ENCODE measurements at regions not wholly inside any gene's neighbourhood (a gene's known extent, or its start where the extent isn't known, plus 50 kb on each side); places are given as distances from the start of the nearest gene placed in this dataset.

DNA sequence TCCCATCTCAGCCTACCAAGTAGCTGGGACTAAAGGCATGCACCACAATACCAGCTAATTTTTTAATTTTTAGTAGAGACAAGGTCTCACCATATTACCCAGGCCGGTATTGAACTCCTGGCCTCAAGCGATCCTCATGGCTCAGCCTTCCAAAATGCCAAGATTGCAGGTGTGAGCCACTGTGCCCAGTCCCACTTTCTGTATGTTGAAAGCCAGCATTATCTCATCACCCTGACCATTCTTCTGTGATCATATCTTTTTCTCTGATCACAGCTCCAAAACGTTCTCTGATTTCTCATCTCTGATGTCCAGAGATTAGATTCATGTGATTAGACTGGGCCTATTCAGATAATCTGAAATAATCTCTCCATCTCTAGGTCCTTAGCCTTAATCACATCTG is 337.7 kb downstream of the TPBG start:
- Histone ChIP-seq H3K4me3 (ENCODE audit: low read depth, low read length) (no peak overlapping the region), H3K9me3 (ENCODE audit: control insufficient read depth, insufficient read depth, low read depth, low read length) (peaks cover 17% of the 10 kb centered on the region), H3K4me1 (ENCODE audit: control insufficient read depth, insufficient read depth, low read length) (no peaks in the 10 kb centered on the region), H3K9ac (ENCODE audit: low read length) (no peak overlapping the region), H3K27ac (ENCODE audit: low read depth, low read length) (no peak overlapping the region), H3K27me3 (ENCODE audit: control insufficient read depth, insufficient read depth, low read length) (no peaks in the 10 kb centered on the region), H3K36me3 (ENCODE audit: control insufficient read depth, insufficient read depth, low read length) (no peaks in the 10 kb centered on the region)

DNA sequence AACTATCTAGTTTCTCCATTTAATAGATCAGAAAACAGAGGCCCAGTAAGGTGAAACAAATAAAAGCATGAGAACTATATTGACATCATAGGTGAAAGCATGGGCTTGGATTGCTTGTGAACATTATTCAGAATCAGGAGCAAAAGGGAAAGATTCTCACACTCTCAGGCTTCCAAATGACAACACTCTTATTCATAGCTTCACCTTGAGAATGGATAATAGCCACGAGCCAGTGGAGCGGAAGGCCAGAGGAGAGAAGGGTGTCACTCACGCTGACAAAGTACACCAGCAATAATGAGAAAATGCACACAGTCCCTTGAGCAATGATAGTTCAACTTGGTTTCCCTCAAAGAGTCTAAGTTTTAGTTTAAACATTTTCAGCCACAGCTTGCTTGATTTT is 339.0 kb downstream of the TPBG start:
- H3K4me3 ChIP-seq (ENCODE audit: low read depth, low read length) = no peak overlapping the region
- H3K27me3 ChIP-seq (ENCODE audit: control insufficient read depth, insufficient read depth, low read length) = no peaks in the 10 kb centered on the region
- peaks cover 17% of the 10 kb centered on the region for H3K9me3 ChIP-seq (ENCODE audit: control insufficient read depth, insufficient read depth, low read depth, low read length)
- H3K4me1 ChIP-seq (ENCODE audit: control insufficient read depth, insufficient read depth, low read length) = no peaks in the 10 kb centered on the region
- H3K9ac ChIP-seq (ENCODE audit: low read length) = no peak overlapping the region
- H3K36me3 ChIP-seq (ENCODE audit: control insufficient read depth, insufficient read depth, low read length) = no peaks in the 10 kb centered on the region
- H3K27ac ChIP-seq (ENCODE audit: low read depth, low read length) = no peak overlapping the region

DNA sequence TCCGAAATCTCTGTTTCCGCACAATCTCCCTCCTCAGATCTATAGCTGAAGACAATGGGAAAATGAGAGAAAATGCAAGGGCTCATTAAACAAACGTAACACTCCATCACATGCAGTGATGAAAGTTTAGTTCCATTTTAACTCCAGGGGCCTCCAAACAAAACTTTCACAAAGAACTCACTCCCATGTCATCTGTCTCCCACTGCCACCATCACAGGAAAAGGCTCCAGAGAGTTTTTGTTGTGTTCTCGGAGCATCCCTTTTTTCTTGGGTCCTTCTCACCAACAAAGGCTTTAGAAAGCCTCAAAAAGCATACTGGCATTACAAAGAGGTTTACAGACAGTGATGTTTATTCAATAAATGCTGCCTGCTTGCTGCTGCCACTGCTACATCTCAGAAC is 339.6 kb downstream of the TPBG start:
- no peak overlapping the region for H3K9ac ChIP-seq (ENCODE audit: low read length)
- H3K4me1 ChIP-seq (ENCODE audit: control insufficient read depth, insufficient read depth, low read length) = no peaks in the 10 kb centered on the region
- no peak overlapping the region for H3K27ac ChIP-seq (ENCODE audit: low read depth, low read length)
- peaks cover 17% of the 10 kb centered on the region for H3K9me3 ChIP-seq (ENCODE audit: control insufficient read depth, insufficient read depth, low read depth, low read length)
- no peaks in the 10 kb centered on the region for H3K27me3 ChIP-seq (ENCODE audit: control insufficient read depth, insufficient read depth, low read length)
- H3K4me3 ChIP-seq (ENCODE audit: low read depth, low read length) = no peak overlapping the region
- H3K36me3 ChIP-seq (ENCODE audit: control insufficient read depth, insufficient read depth, low read length) = no peaks in the 10 kb centered on the region

DNA sequence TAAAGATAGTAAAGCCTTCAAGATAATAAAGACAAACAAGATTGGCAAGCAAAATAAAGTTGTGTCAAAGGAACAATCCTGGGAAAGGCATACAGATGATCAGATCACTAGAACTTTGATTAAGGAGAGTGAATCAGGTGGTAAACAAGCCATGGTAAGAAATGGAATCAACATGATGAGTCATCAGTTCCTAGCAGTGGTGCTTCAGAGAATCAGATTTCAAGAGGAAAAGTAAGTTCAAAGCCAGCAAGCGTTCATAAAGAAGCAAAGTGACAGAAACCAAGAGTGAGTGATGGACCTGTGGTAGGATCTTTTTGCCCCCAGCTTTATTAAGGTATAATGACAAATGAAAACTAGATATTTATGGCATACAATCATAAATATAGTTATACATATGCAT is 340.4 kb downstream of the TPBG start:
- Histone ChIP-seq H3K4me1 (ENCODE audit: control insufficient read depth, insufficient read depth, low read length) (no peaks in the 10 kb centered on the region), H3K9me3 (ENCODE audit: control insufficient read depth, insufficient read depth, low read depth, low read length) (peaks cover 18% of the 10 kb centered on the region), H3K36me3 (ENCODE audit: control insufficient read depth, insufficient read depth, low read length) (no peaks in the 10 kb centered on the region), H3K4me3 (ENCODE audit: low read depth, low read length) (no peak overlapping the region), H3K27ac (ENCODE audit: low read depth, low read length) (no peak overlapping the region), H3K27me3 (ENCODE audit: control insufficient read depth, insufficient read depth, low read length) (no peaks in the 10 kb centered on the region), H3K9ac (ENCODE audit: low read length) (no peak overlapping the region)

DNA sequence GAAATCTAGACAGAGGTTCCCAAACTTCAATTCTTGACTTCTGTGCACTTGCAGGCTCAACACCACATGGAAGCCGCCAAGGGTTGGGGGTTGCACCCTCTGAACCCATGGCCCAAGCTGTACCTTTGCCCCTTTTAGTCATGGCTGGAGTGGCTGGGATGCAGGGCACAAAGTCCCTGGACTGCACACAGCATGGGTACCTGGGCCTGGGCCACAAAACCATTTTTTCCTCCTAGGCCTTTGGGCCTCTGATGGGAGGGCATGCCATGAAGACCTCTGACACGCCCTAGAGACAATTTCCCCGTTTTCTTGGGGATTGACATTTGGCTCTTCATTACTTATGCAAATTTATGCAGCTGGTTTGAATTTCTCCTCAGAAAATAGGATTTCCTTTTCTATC is 342.0 kb downstream of the TPBG start:
- no peaks in the 10 kb centered on the region for H3K27me3 ChIP-seq (ENCODE audit: control insufficient read depth, insufficient read depth, low read length)
- H3K4me3 ChIP-seq (ENCODE audit: low read depth, low read length) = no peak overlapping the region
- no peaks in the 10 kb centered on the region for H3K4me1 ChIP-seq (ENCODE audit: control insufficient read depth, insufficient read depth, low read length)
- H3K9ac ChIP-seq (ENCODE audit: low read length) = no peak overlapping the region
- no peak overlapping the region for H3K27ac ChIP-seq (ENCODE audit: low read depth, low read length)
- peaks cover 20% of the 10 kb centered on the region for H3K9me3 ChIP-seq (ENCODE audit: control insufficient read depth, insufficient read depth, low read depth, low read length)
- no peaks in the 10 kb centered on the region for H3K36me3 ChIP-seq (ENCODE audit: control insufficient read depth, insufficient read depth, low read length)

DNA sequence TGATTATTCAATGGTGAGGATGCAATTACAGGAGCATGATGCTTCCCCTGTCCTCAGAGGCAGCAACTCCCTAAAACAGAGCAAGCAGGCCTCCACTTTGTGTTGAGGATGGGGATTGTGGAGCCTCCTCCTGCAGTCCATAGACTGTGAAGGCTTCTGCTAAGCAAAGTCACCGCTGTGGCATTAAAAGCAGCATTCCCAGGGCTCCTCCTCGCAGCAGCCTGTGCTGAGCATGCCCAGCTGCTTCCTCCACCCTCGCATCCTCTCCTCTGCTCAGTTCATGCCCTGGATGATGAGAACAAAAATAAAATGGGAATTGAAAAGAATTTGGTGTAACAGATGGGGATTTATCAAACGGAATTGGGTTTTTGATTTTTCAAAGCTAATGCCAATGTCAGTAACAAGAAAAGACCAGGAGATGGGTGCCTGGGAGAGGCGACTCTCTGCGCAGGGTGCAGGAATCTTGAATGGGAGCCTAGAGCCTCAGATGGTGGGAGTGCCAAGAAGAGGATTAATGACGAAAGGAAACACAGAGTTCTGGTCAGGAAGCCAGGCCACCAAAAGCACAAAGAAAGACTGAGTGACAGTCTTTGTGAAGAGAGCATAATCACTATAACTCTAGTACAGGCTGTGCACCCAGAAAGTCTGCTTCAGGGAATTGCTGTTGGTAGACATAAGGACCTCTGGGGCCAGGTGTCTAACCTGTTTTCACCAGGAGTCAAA is 347.6 kb downstream of the TPBG start:
- Histone ChIP-seq H3K4me3 (ENCODE audit: low read depth, low read length) (no peak overlapping the region), H3K27me3 (ENCODE audit: control insufficient read depth, insufficient read depth, low read length) (no peaks in the 10 kb centered on the region), H3K4me1 (ENCODE audit: control insufficient read depth, insufficient read depth, low read length) (no peaks in the 10 kb centered on the region), H3K9ac (ENCODE audit: low read length) (no peak overlapping the region), H3K27ac (ENCODE audit: low read depth, low read length) (no peak overlapping the region), H3K9me3 (ENCODE audit: control insufficient read depth, insufficient read depth, low read depth, low read length) (peaks cover 19% of the 10 kb centered on the region), H3K36me3 (ENCODE audit: control insufficient read depth, insufficient read depth, low read length) (no peaks in the 10 kb centered on the region)

DNA sequence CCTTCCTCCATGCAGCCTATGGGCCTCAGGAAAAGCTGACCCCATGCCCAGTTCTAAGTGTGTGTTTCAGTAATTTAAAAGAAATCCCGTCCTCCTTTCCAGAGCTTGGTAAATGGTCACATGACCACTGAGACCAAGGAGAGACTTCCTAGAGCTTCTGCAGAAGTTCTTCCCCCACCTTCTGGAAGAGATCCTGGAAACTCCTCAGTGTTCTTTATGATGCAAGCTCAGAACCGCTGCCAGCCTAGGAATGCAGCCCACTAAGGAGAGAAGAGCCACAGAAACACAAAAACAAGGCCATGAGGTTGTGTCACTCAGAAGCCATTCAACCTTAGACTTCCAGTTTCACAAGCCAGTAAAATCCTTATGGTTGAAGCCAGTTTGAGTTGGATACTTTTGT is 348.4 kb downstream of the TPBG start:
- Histone ChIP-seq H3K4me1 (ENCODE audit: control insufficient read depth, insufficient read depth, low read length) (no peaks in the 10 kb centered on the region), H3K27ac (ENCODE audit: low read depth, low read length) (no peak overlapping the region), H3K27me3 (ENCODE audit: control insufficient read depth, insufficient read depth, low read length) (no peaks in the 10 kb centered on the region), H3K36me3 (ENCODE audit: control insufficient read depth, insufficient read depth, low read length) (no peaks in the 10 kb centered on the region), H3K9ac (ENCODE audit: low read length) (no peak overlapping the region), H3K9me3 (ENCODE audit: control insufficient read depth, insufficient read depth, low read depth, low read length) (peaks cover 18% of the 10 kb centered on the region), H3K4me3 (ENCODE audit: low read depth, low read length) (no peak overlapping the region)

DNA sequence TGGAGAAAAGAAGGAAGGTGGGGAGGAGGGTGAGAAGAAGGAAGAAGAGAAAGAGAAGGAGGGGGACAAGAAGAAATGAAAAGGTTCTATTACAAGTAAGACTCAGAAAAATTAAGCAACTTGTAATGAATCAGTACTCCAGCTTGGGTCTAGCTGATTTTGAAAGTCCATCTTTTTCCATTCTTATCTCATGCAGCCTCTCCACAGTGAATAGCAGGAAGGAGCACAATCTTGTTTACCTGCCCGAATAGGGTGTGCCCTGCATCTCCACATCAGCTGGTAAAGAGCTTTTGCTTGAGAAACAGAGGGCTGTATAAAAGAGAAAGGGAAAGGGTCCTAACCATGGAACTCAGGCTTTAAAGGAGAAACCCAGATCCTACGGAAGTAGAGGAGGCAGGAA is 348.8 kb downstream of the TPBG start:
- Histone ChIP-seq H3K27ac (ENCODE audit: low read depth, low read length) (no peak overlapping the region), H3K36me3 (ENCODE audit: control insufficient read depth, insufficient read depth, low read length) (no peaks in the 10 kb centered on the region), H3K4me3 (ENCODE audit: low read depth, low read length) (no peak overlapping the region), H3K27me3 (ENCODE audit: control insufficient read depth, insufficient read depth, low read length) (no peaks in the 10 kb centered on the region), H3K4me1 (ENCODE audit: control insufficient read depth, insufficient read depth, low read length) (no peaks in the 10 kb centered on the region), H3K9ac (ENCODE audit: low read length) (no peak overlapping the region), H3K9me3 (ENCODE audit: control insufficient read depth, insufficient read depth, low read depth, low read length) (peaks cover 18% of the 10 kb centered on the region)

DNA sequence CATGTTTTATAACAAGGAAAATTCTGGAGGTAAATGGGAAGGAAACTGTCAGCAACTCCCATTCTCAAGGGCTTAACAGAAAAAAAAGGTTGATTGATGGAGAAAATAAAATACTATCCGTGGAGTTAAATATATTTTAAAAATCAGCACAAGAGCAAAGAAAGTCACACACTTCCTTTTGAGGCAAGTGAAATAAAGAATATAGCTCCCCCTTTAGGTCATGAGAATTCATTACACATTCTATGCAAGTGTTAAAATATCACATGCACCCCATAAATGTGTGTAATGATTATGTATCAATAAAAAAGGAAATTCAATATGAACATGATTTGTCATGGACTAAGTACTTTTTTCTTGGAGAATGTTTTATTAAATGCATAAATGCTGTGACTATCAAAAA is 349.2 kb downstream of the TPBG start:
- H3K9ac ChIP-seq (ENCODE audit: low read length) = no peak overlapping the region
- no peaks in the 10 kb centered on the region for H3K4me1 ChIP-seq (ENCODE audit: control insufficient read depth, insufficient read depth, low read length)
- H3K36me3 ChIP-seq (ENCODE audit: control insufficient read depth, insufficient read depth, low read length) = no peaks in the 10 kb centered on the region
- H3K9me3 ChIP-seq (ENCODE audit: control insufficient read depth, insufficient read depth, low read depth, low read length) = peaks cover 18% of the 10 kb centered on the region
- H3K27ac ChIP-seq (ENCODE audit: low read depth, low read length) = no peak overlapping the region
- H3K4me3 ChIP-seq (ENCODE audit: low read depth, low read length) = no peak overlapping the region
- no peaks in the 10 kb centered on the region for H3K27me3 ChIP-seq (ENCODE audit: control insufficient read depth, insufficient read depth, low read length)

DNA sequence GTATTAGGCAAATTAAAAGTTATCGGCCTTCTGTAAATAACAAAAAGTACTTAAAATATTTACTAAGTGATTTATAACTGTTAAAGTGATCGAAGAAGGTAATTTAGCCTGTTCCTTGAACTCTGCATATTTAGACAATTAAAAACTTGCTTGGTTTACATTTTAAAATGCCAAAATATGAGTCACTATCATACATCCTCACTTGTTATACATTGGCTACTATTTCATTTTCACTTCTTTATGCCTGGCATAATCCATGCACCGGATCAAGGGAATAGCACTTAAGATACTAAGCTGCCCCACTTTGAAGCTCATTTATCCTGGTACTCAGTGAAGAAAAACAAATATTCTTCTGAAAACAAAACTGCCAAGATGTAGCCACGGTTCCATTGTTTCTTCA is 344.6 kb downstream of the UBE3D start:
- no peaks in the 10 kb centered on the region for H3K4me1 ChIP-seq (ENCODE audit: control insufficient read depth, insufficient read depth, low read length)
- no peaks in the 10 kb centered on the region for H3K9me3 ChIP-seq (ENCODE audit: control insufficient read depth, insufficient read depth, low read depth, low read length)
- H3K27me3 ChIP-seq (ENCODE audit: control insufficient read depth, insufficient read depth, low read length) = no peaks in the 10 kb centered on the region
- no peak overlapping the region for H3K27ac ChIP-seq (ENCODE audit: low read depth, low read length)
- no peak overlapping the region for H3K9ac ChIP-seq (ENCODE audit: low read length)
- H3K36me3 ChIP-seq (ENCODE audit: control insufficient read depth, insufficient read depth, low read length) = no peaks in the 10 kb centered on the region
- no peak overlapping the region for H3K4me3 ChIP-seq (ENCODE audit: low read depth, low read length)

DNA sequence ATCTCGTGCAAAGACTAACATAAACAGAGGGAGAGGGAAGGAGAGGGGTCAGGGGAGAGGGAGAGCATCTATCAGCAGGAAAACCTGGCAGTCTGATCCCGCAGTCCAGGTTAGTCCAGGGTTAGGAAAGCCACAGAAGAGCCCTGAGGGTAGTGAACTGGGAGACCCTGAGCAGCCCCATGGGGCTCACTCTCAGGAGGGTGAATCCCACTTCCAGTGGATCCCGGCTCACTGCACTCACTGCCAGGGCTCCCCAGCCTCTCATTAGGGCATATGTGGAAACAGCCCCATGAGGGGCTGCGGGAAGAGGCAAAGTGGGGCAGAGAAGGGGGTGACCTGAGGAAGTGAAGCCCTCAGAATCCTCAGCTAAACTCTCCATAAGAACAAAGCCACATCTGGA is 329.9 kb downstream of the UBE3D start:
- Histone ChIP-seq H3K9ac (ENCODE audit: low read length) (no peak overlapping the region), H3K36me3 (ENCODE audit: control insufficient read depth, insufficient read depth, low read length) (no peaks in the 10 kb centered on the region)

DNA sequence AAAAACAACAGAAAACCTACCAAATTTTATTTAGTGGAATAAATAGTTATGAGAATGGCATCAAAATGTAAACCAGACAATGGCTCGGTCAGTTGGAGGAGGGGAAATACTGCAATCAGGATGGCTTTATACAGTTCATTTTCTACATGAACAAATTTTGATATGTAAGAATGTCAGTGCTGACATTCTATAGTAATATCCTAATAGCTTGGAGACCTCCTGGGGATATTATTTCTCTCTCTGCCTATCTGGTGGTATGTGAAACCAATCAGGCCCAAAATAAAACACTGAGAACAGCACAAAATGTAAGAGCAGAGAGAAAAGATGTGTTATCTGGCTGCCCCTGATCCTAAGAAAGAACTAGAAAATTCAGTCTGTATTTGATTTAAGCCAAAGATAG is 327.7 kb downstream of the UBE3D start:
- Histone ChIP-seq H3K9ac (ENCODE audit: low read length) (no peak overlapping the region), H3K4me1 (ENCODE audit: control insufficient read depth, insufficient read depth, low read length) (peaks cover 21% of the 10 kb centered on the region)

More for the DNA sequence above, 329.9 kb downstream of the UBE3D start:
- Histone ChIP-seq H3K4me3 (ENCODE audit: low read depth, low read length) (no peak overlapping the region), H3K27ac (ENCODE audit: low read depth, low read length) (no peak overlapping the region), H3K4me1 (ENCODE audit: control insufficient read depth, insufficient read depth, low read length) (peaks cover 21% of the 10 kb centered on the region), H3K27me3 (ENCODE audit: control insufficient read depth, insufficient read depth, low read length) (no peaks in the 10 kb centered on the region), H3K9me3 (ENCODE audit: control insufficient read depth, insufficient read depth, low read depth, low read length) (no peaks in the 10 kb centered on the region)

More for the DNA sequence above, 327.7 kb downstream of the UBE3D start:
- Histone ChIP-seq H3K27me3 (ENCODE audit: control insufficient read depth, insufficient read depth, low read length) (no peaks in the 10 kb centered on the region), H3K4me3 (ENCODE audit: low read depth, low read length) (no peak overlapping the region), H3K27ac (ENCODE audit: low read depth, low read length) (no peak overlapping the region), H3K36me3 (ENCODE audit: control insufficient read depth, insufficient read depth, low read length) (no peaks in the 10 kb centered on the region), H3K9me3 (ENCODE audit: control insufficient read depth, insufficient read depth, low read depth, low read length) (no peaks in the 10 kb centered on the region)

All from HUES6 (cell line).